GM23338 (cell line): ENCODE measurements at regions not wholly inside any gene's neighbourhood (a gene's known extent, or its start where the extent isn't known, plus 50 kb on each side); places are given as distances from the start of the nearest gene placed in this dataset.

Source experiments
- ATAC-seq: fragments of 200-7000 bp; cut with Tn5 transposase; 3 replicates; pipeline ENCODE4 v1.9.1; 2020
- DNase-seq: peaks from one replicate; pipeline ENCODE4 v3.0.0-alpha.2; 2015; ENCODE audit warnings: low spot score
- H2AFZ ChIP-seq: fragments of 200-600 bp; sonication (generic); 2 replicates; pipeline ENCODE4 v1.8.0; 2016; ENCODE audit warnings: antibody characterized with exemption, mild to moderate bottlenecking, moderate library complexity
- H3F3A ChIP-seq: fragments of 200-600 bp; sonication (generic); replicated peaks from 2 replicates; pipeline ENCODE4 v1.8.0; 2017; ENCODE audit warnings: antibody characterized with exemption, mixed run types, low read depth
- H3K27ac ChIP-seq: fragments of 200-600 bp; sonication (generic); 2 replicates; pipeline ENCODE4 v1.6.1; 2016; ENCODE audit warnings: low read depth
- H3K27me3 ChIP-seq: fragments of 200-600 bp; sonication (generic); 2 replicates; pipeline ENCODE4 v1.8.0; 2016; ENCODE audit warnings: mild to moderate bottlenecking, mixed run types, moderate library complexity; ENCODE audit not compliant: insufficient read depth
- H3K36me3 ChIP-seq: fragments of 200-600 bp; sonication (generic); 2 replicates; pipeline ENCODE4 v1.8.0; 2016; ENCODE audit warnings: mild to moderate bottlenecking; ENCODE audit not compliant: insufficient read depth
- H3K4me1 ChIP-seq: fragments of 200-600 bp; sonication (generic); 2 replicates; pipeline ENCODE4 v1.8.0; 2016; ENCODE audit warnings: mild to moderate bottlenecking, moderate library complexity; ENCODE audit not compliant: insufficient read depth
- H3K4me2 ChIP-seq: fragments of 200-600 bp; sonication (generic); 2 replicates; pipeline ENCODE4 v1.7.1; 2017; ENCODE audit warnings: mixed run types
- H3K4me3 ChIP-seq: fragments of 200-600 bp; sonication (generic); 2 replicates; pipeline ENCODE4 v1.6.1; 2016; ENCODE audit warnings: mixed run types
- H3K79me2 ChIP-seq: fragments of 200-600 bp; sonication (generic); replicated peaks from 2 replicates; pipeline ENCODE4 v1.8.0; 2017; ENCODE audit warnings: mild to moderate bottlenecking; ENCODE audit not compliant: insufficient read depth
- H3K9me2 ChIP-seq: fragments of 200-600 bp; sonication (generic); 2 replicates; pipeline ENCODE4 v1.8.0; 2017; ENCODE audit not compliant: insufficient read depth
- H4K20me1 ChIP-seq: fragments of 200-600 bp; sonication (generic); replicated peaks from 2 replicates; pipeline ENCODE4 v1.8.0; 2017; ENCODE audit warnings: mild to moderate bottlenecking; ENCODE audit not compliant: insufficient read depth
- H3K27ac Mint-ChIP-seq: 2 replicates; pipeline ENCODE4 v1.8.0; 2020; ENCODE audit warnings: inconsistent platforms, mild to moderate bottlenecking, moderate library complexity, mixed read lengths
- H3K27me3 Mint-ChIP-seq: 3 replicates; pipeline ENCODE4 v1.8.0; 2022; ENCODE audit warnings: low read depth, mild to moderate bottlenecking, moderate library complexity, mixed read lengths, inconsistent platforms; ENCODE audit not compliant: insufficient read depth, poor library complexity
- H3K36me3 Mint-ChIP-seq: 3 replicates; pipeline ENCODE4 v1.8.0; 2021; ENCODE audit warnings: low read depth, mild to moderate bottlenecking, inconsistent platforms, moderate library complexity, mixed read lengths
- H3K4me1 Mint-ChIP-seq: 3 replicates; pipeline ENCODE4 v1.8.0; 2020; ENCODE audit warnings: mild to moderate bottlenecking, inconsistent platforms, mixed read lengths
- H3K4me3 Mint-ChIP-seq: 3 replicates; pipeline ENCODE4 v1.8.0; 2021; ENCODE audit warnings: moderate library complexity, mild to moderate bottlenecking, inconsistent platforms, mixed read lengths
- H3K9me3 Mint-ChIP-seq: 3 replicates; pipeline ENCODE4 v1.8.0; 2020; ENCODE audit warnings: moderate library complexity, mild to moderate bottlenecking, inconsistent platforms, mixed read lengths
- CREB1 ChIP-seq: fragments of 250-450 bp; sonication (Bioruptor Pico); IDR thresholded peaks from 2 replicates; pipeline ENCODE4 v1.5.0; 2020; ENCODE audit warnings: low read depth, mild to moderate bottlenecking, moderate library complexity
- EZH2 ChIP-seq: fragments of 200-600 bp; sonication (generic); IDR thresholded peaks from one replicate; pipeline ENCODE4 v1.8.0; 2017; ENCODE audit warnings: antibody characterized with exemption, mild to moderate bottlenecking, low read depth; ENCODE audit not compliant: unreplicated experiment
- EZH2phosphoT487 ChIP-seq: fragments of 200-600 bp; sonication (generic); IDR thresholded peaks from one replicate; pipeline ENCODE4 v1.8.1; 2018; ENCODE audit warnings: antibody characterized with exemption; ENCODE audit not compliant: unreplicated experiment
- NANOG ChIP-seq: IDR thresholded peaks from 2 replicates; pipeline ENCODE4 v1.6.1; 2016; ENCODE audit warnings: antibody characterized with exemption, borderline replicate concordance
- POLR2AphosphoS5 ChIP-seq: IDR thresholded peaks from 2 replicates; pipeline ENCODE4 v1.6.1; 2016; ENCODE audit warnings: antibody characterized with exemption, low read depth
- ZNF114 ChIP-seq: fragments of 250-450 bp; sonication (Bioruptor Pico); IDR thresholded peaks from 2 replicates; pipeline ENCODE4 v1.5.0; 2020; ENCODE audit warnings: mild to moderate bottlenecking, moderate library complexity
- ZNF331 ChIP-seq: fragments of 250-450 bp; sonication (Bioruptor Pico); IDR thresholded peaks from 2 replicates; pipeline ENCODE4 v1.5.0; 2020; ENCODE audit warnings: low read depth, mild to moderate bottlenecking, moderate library complexity
- TF ChIP-seq, protein P1 (sequence below): IDR thresholded peaks from one replicate; pipeline ENCODE4 v1.6.1; 2018; ENCODE audit warnings: antibody characterized with exemption; ENCODE audit not compliant: unreplicated experiment
- TF ChIP-seq, protein P2 (sequence below): IDR thresholded peaks from 2 replicates; pipeline ENCODE4 v1.6.1; 2016; ENCODE audit warnings: antibody characterized with exemption
- TF ChIP-seq, protein P3 (sequence below): fragments of 250-450 bp; sonication (Bioruptor Pico); IDR thresholded peaks from 2 replicates; pipeline ENCODE4 v1.5.0; 2020; ENCODE audit warnings: mild to moderate bottlenecking, moderate library complexity

DNA sequence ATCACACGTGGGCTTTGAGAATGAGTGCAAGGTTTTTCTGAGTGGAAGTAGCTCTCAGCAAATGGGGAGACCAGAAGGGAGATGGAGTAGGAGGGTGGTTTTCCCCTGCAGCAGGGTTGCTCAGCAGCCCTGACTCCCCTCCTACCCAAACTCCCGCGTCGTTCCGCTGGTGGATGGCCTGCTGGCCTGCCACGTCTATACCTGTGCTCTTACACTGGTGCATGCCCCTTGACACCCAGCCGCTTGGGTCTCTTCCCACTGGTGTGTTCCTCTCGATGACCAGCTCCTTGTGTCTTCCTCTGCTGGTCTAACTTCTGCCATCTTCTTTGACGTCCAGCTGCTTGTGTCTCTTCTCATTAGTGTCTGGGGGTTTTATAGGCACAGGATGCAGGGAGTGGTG lies 1797.9 kb downstream of the NCAM2 start:
- Mint-ChIP-seq H3K27ac (no peak overlapping the region), H3K4me1 (no peaks in the 10 kb centered on the region), H3K36me3 (no peaks in the 10 kb centered on the region), H3K27me3 (no peaks in the 10 kb centered on the region), H3K4me3 (no peak overlapping the region), H3K9me3 (no peaks in the 10 kb centered on the region; the same call in 2 of the 3 replicates)
- H3K27me3 ChIP-seq: no peaks in the 10 kb centered on the region
- no peaks in the 10 kb centered on the region for H3K79me2 ChIP-seq
- H2AFZ ChIP-seq: 0 out of 2 replicates have a peak overlapping the region, but pooled peaks have one; percentile 40
- H4K20me1 ChIP-seq: no peaks in the 10 kb centered on the region
- no peaks in the 10 kb centered on the region for H3K4me1 ChIP-seq
- ATAC-seq (no peak), DNase-seq (no peak)
- no peak overlapping the region for H3K4me2 ChIP-seq
- no peaks in the 10 kb centered on the region for H3F3A ChIP-seq
- no peak overlapping the region for H3K27ac ChIP-seq
- no peak overlapping the region for H3K4me3 ChIP-seq
- TF ChIP-seq, protein P1, sequence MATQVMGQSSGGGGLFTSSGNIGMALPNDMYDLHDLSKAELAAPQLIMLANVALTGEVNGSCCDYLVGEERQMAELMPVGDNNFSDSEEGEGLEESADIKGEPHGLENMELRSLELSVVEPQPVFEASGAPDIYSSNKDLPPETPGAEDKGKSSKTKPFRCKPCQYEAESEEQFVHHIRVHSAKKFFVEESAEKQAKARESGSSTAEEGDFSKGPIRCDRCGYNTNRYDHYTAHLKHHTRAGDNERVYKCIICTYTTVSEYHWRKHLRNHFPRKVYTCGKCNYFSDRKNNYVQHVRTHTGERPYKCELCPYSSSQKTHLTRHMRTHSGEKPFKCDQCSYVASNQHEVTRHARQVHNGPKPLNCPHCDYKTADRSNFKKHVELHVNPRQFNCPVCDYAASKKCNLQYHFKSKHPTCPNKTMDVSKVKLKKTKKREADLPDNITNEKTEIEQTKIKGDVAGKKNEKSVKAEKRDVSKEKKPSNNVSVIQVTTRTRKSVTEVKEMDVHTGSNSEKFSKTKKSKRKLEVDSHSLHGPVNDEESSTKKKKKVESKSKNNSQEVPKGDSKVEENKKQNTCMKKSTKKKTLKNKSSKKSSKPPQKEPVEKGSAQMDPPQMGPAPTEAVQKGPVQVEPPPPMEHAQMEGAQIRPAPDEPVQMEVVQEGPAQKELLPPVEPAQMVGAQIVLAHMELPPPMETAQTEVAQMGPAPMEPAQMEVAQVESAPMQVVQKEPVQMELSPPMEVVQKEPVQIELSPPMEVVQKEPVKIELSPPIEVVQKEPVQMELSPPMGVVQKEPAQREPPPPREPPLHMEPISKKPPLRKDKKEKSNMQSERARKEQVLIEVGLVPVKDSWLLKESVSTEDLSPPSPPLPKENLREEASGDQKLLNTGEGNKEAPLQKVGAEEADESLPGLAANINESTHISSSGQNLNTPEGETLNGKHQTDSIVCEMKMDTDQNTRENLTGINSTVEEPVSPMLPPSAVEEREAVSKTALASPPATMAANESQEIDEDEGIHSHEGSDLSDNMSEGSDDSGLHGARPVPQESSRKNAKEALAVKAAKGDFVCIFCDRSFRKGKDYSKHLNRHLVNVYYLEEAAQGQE: no peak
- TF ChIP-seq NANOG (no peak), CREB1 (CRISPR knock-in tag) (no peak), EZH2 (no peak), EZH2phosphoT487 (no peak), ZNF114 (CRISPR knock-in tag) (no peak), ZNF331 (CRISPR knock-in tag) (no peak), POLR2AphosphoS5 (no peak)
- TF ChIP-seq, protein P2, sequence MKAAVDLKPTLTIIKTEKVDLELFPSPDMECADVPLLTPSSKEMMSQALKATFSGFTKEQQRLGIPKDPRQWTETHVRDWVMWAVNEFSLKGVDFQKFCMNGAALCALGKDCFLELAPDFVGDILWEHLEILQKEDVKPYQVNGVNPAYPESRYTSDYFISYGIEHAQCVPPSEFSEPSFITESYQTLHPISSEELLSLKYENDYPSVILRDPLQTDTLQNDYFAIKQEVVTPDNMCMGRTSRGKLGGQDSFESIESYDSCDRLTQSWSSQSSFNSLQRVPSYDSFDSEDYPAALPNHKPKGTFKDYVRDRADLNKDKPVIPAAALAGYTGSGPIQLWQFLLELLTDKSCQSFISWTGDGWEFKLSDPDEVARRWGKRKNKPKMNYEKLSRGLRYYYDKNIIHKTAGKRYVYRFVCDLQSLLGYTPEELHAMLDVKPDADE: no peak
- TF ChIP-seq, protein P3, sequence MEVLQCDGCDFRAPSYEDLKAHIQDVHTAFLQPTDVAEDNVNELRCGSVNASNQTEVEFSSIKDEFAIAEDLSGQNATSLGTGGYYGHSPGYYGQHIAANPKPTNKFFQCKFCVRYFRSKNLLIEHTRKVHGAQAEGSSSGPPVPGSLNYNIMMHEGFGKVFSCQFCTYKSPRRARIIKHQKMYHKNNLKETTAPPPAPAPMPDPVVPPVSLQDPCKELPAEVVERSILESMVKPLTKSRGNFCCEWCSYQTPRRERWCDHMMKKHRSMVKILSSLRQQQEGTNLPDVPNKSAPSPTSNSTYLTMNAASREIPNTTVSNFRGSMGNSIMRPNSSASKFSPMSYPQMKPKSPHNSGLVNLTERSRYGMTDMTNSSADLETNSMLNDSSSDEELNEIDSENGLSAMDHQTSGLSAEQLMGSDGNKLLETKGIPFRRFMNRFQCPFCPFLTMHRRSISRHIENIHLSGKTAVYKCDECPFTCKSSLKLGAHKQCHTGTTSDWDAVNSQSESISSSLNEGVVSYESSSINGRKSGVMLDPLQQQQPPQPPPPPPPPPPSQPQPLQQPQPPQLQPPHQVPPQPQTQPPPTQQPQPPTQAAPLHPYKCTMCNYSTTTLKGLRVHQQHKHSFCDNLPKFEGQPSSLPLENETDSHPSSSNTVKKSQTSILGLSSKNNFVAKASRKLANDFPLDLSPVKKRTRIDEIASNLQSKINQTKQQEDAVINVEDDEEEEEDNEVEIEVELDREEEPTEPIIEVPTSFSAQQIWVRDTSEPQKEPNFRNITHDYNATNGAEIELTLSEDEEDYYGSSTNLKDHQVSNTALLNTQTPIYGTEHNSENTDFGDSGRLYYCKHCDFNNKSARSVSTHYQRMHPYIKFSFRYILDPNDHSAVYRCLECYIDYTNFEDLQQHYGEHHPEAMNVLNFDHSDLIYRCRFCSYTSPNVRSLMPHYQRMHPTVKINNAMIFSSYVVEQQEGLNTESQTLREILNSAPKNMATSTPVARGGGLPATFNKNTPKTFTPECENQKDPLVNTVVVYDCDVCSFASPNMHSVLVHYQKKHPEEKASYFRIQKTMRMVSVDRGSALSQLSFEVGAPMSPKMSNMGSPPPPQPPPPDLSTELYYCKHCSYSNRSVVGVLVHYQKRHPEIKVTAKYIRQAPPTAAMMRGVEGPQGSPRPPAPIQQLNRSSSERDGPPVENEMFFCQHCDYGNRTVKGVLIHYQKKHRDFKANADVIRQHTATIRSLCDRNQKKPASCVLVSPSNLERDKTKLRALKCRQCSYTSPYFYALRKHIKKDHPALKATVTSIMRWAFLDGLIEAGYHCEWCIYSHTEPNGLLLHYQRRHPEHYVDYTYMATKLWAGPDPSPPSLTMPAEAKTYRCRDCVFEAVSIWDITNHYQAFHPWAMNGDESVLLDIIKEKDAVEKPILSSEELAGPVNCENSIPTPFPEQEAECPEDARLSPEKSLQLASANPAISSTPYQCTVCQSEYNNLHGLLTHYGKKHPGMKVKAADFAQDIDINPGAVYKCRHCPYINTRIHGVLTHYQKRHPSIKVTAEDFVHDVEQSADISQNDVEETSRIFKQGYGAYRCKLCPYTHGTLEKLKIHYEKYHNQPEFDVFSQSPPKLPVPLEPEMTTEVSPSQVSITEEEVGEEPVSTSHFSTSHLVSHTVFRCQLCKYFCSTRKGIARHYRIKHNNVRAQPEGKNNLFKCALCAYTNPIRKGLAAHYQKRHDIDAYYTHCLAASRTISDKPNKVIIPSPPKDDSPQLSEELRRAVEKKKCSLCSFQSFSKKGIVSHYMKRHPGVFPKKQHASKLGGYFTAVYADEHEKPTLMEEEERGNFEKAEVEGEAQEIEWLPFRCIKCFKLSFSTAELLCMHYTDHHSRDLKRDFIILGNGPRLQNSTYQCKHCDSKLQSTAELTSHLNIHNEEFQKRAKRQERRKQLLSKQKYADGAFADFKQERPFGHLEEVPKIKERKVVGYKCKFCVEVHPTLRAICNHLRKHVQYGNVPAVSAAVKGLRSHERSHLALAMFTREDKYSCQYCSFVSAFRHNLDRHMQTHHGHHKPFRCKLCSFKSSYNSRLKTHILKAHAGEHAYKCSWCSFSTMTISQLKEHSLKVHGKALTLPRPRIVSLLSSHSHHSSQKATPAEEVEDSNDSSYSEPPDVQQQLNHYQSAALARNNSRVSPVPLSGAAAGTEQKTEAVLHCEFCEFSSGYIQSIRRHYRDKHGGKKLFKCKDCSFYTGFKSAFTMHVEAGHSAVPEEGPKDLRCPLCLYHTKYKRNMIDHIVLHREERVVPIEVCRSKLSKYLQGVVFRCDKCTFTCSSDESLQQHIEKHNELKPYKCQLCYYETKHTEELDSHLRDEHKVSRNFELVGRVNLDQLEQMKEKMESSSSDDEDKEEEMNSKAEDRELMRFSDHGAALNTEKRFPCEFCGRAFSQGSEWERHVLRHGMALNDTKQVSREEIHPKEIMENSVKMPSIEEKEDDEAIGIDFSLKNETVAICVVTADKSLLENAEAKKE (CRISPR knock-in tag): no peak
- no peaks in the 10 kb centered on the region for H3K36me3 ChIP-seq
- H3K9me2 ChIP-seq: no peaks in the 10 kb centered on the region
